ENCODE measurements at regions not wholly inside any gene's neighbourhood (a gene's known extent, or its start where the extent isn't known, plus 50 kb on each side); places are given as distances from the start of the nearest gene placed in this dataset.

- H3K27ac ChIP-seq (replicated peaks) = peak overlapping the region; percentile 77
- intact Hi-C loops (cut with micrococcal nuclease) = no loop called here
- H3K36me3 ChIP-seq = no peaks in the 10 kb centered on the region
- H3K4me3 ChIP-seq = peak overlapping the region; percentile 39
- H3K4me1 ChIP-seq = peaks cover 19% of the 10 kb centered on the region
- H3K9me3 ChIP-seq (replicated peaks) = peaks cover 6% of the 10 kb centered on the region
- no peak for TF ChIP-seq CTCF (IDR thresholded peaks at IDR 0.05; ENCODE audit: borderline replicate concordance)
- peaks cover 33% of the 10 kb centered on the region for H3K27me3 ChIP-seq (ENCODE audit: low read depth)
- DNase-seq = peak; percentile 69
Measured at GRCh38 chr6:165876588-165876987, 213.5 kb upstream of the PDE10A start.

- no peak for DNase-seq
- TF ChIP-seq CTCF (IDR thresholded peaks at IDR 0.05; ENCODE audit: borderline replicate concordance) = no peak
- H3K4me1 ChIP-seq = peaks cover 19% of the 10 kb centered on the region
- H3K27me3 ChIP-seq (ENCODE audit: low read depth) = peaks cover 36% of the 10 kb centered on the region
- H3K36me3 ChIP-seq = no peaks in the 10 kb centered on the region
- intact Hi-C loops (cut with micrococcal nuclease) = no loop called here
- peak overlapping the region; percentile 77 for H3K27ac ChIP-seq (replicated peaks)
- H3K4me3 ChIP-seq = no peak overlapping the region
- H3K9me3 ChIP-seq (replicated peaks) = peaks cover 6% of the 10 kb centered on the region
Measured at GRCh38 chr6:165875946-165876345, 212.9 kb upstream of the PDE10A start.

GRCh38 chr6:165873976-165874375, 210.9 kb upstream of the PDE10A start:
- H3K9me3 ChIP-seq (replicated peaks) = peaks cover 23% of the 10 kb centered on the region
- DNase-seq = no peak
- no peak for TF ChIP-seq CTCF (IDR thresholded peaks at IDR 0.05; ENCODE audit: borderline replicate concordance)
- intact Hi-C loops (cut with micrococcal nuclease) = no loop called here
- H3K4me1 ChIP-seq = peaks cover 19% of the 10 kb centered on the region
- H3K27me3 ChIP-seq (ENCODE audit: low read depth) = peaks cover 33% of the 10 kb centered on the region
- no peak overlapping the region for H3K4me3 ChIP-seq
- H3K27ac ChIP-seq (replicated peaks) = no peak overlapping the region
- no peaks in the 10 kb centered on the region for H3K36me3 ChIP-seq

GRCh38 chr6:165872811-165873210, 209.8 kb upstream of the PDE10A start:
- H3K4me1 ChIP-seq = peaks cover 19% of the 10 kb centered on the region
- TF ChIP-seq CTCF (IDR thresholded peaks at IDR 0.05; ENCODE audit: borderline replicate concordance) = no peak
- peaks cover 29% of the 10 kb centered on the region for H3K27me3 ChIP-seq (ENCODE audit: low read depth)
- intact Hi-C loops (cut with micrococcal nuclease) = no loop called here
- no peak for DNase-seq
- H3K27ac ChIP-seq (replicated peaks) = no peak overlapping the region
- H3K36me3 ChIP-seq = no peaks in the 10 kb centered on the region
- H3K9me3 ChIP-seq (replicated peaks) = peaks cover 26% of the 10 kb centered on the region
- H3K4me3 ChIP-seq = no peak overlapping the region

- no peak for TF ChIP-seq CTCF (IDR thresholded peaks at IDR 0.05; ENCODE audit: borderline replicate concordance)
- Histone ChIP-seq H3K27ac (replicated peaks) (no peak overlapping the region), H3K36me3 (no peaks in the 10 kb centered on the region), H3K4me1 (peaks cover 17% of the 10 kb centered on the region), H3K4me3 (no peak overlapping the region), H3K27me3 (ENCODE audit: low read depth) (peaks cover 29% of the 10 kb centered on the region), H3K9me3 (replicated peaks) (peaks cover 31% of the 10 kb centered on the region)
- intact Hi-C loops (cut with micrococcal nuclease) = no loop called here
- no peak for DNase-seq
Measured at GRCh38 chr6:165872311-165872710, 209.3 kb upstream of the PDE10A start.

- Histone ChIP-seq H3K36me3 (no peaks in the 10 kb centered on the region), H3K4me1 (peaks cover 10% of the 10 kb centered on the region), H3K27ac (replicated peaks) (no peak overlapping the region), H3K9me3 (replicated peaks) (peaks cover 38% of the 10 kb centered on the region), H3K27me3 (ENCODE audit: low read depth) (peaks cover 29% of the 10 kb centered on the region), H3K4me3 (no peak overlapping the region)
- intact Hi-C loops (cut with micrococcal nuclease) = no loop called here
- DNase-seq = no peak
- no peak for TF ChIP-seq CTCF (IDR thresholded peaks at IDR 0.05; ENCODE audit: borderline replicate concordance)
Measured at GRCh38 chr6:165871571-165871970, 208.5 kb upstream of the PDE10A start.

Measured in left ventricle myocardium inferior (tissue), 1 donor.